ENCODE measurements at regions not wholly inside any gene's neighbourhood (a gene's known extent, or its start where the extent isn't known, plus 50 kb on each side); places are given as distances from the start of the nearest gene placed in this dataset.

DNA sequence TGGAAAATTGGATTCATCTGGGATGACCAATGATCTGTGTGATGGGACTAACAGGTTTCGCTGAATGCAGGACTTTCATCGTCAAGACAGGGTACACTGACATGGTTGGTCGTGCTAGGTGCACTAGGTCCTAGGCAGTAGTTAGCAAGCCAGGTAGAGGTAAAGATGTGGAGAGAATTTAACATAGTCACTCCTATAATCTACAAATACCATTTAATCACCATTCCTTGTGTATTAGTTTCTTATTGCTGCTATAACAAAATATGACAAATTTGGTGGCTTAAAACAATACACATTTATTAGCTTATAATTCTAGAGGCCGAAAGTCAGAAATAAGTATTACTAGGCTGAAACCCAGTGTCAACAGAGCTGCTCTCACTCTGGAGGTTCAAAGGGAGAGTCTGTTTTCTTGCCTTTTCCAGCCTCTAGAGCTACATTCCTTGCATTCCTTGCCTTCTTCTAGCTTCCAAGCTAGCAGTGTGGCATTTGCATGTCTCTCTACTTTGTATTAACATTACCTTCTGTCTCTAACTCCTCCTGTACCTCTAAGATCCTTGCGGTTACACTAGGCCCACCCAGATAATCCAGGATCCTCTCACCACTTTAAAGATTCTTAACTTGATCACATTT, 98.7 kb upstream of the GRIA3 start:
- Histone ChIP-seq H3K4me3 (no peak overlapping the region), H3K9ac (ENCODE audit: control insufficient read depth, insufficient read depth, low read length) (no peak overlapping the region), H3K36me3 (ENCODE audit: control insufficient read depth in 2 of 2, insufficient read depth in 2 of 2, low read length in 1 of 2) (no peaks in the 10 kb centered on the region), H4K20me1 (ENCODE audit: control insufficient read depth, insufficient read depth) (no peaks in the 10 kb centered on the region), H3K9me3 (replicated peaks; ENCODE audit: control insufficient read depth, insufficient read depth, low read length) (no peaks in the 10 kb centered on the region), H2AFZ (ENCODE audit: control insufficient read depth, low read depth, low read length) (no peak overlapping the region), H3K27ac (ENCODE audit: control insufficient read depth, insufficient read depth) (no peak overlapping the region), H3K4me1 (ENCODE audit: control insufficient read depth, insufficient read depth, low read length) (no peaks in the 10 kb centered on the region), H3K27me3 (replicated peaks in 1 of 2; ENCODE audit: control insufficient read depth in 2 of 2, insufficient read depth in 2 of 2, low read length in 1 of 2) (no peaks in the 10 kb centered on the region), H3K79me2 (ENCODE audit: control insufficient read depth, insufficient read depth, low read length) (no peaks in the 10 kb centered on the region), H3K4me2 (ENCODE audit: control insufficient read depth, insufficient read depth) (no peak overlapping the region)
- POLR2A ChIA-PET = interaction anchor here (0.6 kb wide), 1 partner anchor 52 kb away, joined by 3 read pairs; no protein-coding TSS in a partner anchor
- no peak for ATAC-seq
- DNase-seq (ENCODE audit: low read depth, low spot score) = no peak
- intact Hi-C loops (cut with micrococcal nuclease; ENCODE audit: unreplicated experiment) = no loop called here
- RAD21 ChIA-PET (ENCODE audit: unreplicated experiment) = no interaction called here
- SMC1A ChIA-PET (ENCODE audit: uncharacterized antibody, unreplicated experiment) = interaction anchor here (0.8 kb wide), 1 partner anchor 10 kb away, joined by 3 read pairs; no protein-coding TSS in a partner anchor
- no peak for FAIRE-seq
- TF ChIP-seq, protein P1, sequence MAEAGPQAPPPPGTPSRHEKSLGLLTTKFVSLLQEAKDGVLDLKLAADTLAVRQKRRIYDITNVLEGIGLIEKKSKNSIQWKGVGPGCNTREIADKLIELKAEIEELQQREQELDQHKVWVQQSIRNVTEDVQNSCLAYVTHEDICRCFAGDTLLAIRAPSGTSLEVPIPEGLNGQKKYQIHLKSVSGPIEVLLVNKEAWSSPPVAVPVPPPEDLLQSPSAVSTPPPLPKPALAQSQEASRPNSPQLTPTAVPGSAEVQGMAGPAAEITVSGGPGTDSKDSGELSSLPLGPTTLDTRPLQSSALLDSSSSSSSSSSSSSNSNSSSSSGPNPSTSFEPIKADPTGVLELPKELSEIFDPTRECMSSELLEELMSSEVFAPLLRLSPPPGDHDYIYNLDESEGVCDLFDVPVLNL (IDR thresholded peaks at IDR 0.05; ENCODE audit: low read depth, low read length) = no peak
- TF ChIP-seq SUZ12 (IDR thresholded peaks at IDR 0.05; ENCODE audit: unreplicated experiment) (no peak), LARP7 (IDR thresholded peaks at IDR 0.05) (no peak)
- in situ Hi-C loops (cut with MboI) = no loop called here
- CTCF ChIA-PET = no interaction called here
- 49% methylated on average over 5 of the region's 5 CpGs for WGBS (ENCODE audit: insufficient coverage, insufficient replicate concordance, low lambda C conversion rate, missing lambda C conversion rate)
- BruUV-seq (replicated peaks) = no TSS peak

DNA sequence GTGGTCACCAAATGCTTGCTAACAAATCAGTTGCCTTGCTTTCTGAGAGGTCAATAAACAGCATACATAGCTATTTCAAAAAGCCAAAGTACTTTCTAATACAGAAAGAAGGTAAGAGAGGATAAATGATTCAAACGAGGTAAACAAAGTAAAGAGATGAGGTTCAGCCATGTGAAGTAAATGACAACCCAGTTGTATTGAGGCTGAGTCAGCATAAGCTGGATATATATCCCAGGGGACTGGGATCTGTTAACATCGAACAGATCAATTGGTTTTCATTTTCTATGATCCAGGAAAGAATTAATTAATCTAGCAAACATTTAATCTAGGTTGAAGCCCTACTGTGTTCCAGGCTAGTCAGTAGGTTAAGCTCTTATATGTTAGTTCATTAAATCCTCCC, 97.3 kb upstream of the GRIA3 start:
- Histone ChIP-seq H3K9me3 (replicated peaks; ENCODE audit: control insufficient read depth, insufficient read depth, low read length) (no peaks in the 10 kb centered on the region), H3K4me3 (no peak overlapping the region), H3K4me1 (ENCODE audit: control insufficient read depth, insufficient read depth, low read length) (no peaks in the 10 kb centered on the region), H3K79me2 (ENCODE audit: control insufficient read depth, insufficient read depth, low read length) (no peaks in the 10 kb centered on the region), H3K27me3 (replicated peaks in 1 of 2; ENCODE audit: control insufficient read depth in 2 of 2, insufficient read depth in 2 of 2, low read length in 1 of 2) (no peaks in the 10 kb centered on the region), H3K4me2 (ENCODE audit: control insufficient read depth, insufficient read depth) (no peak overlapping the region), H3K36me3 (ENCODE audit: control insufficient read depth in 2 of 2, insufficient read depth in 2 of 2, low read length in 1 of 2) (no peaks in the 10 kb centered on the region), H2AFZ (ENCODE audit: control insufficient read depth, low read depth, low read length) (no peak overlapping the region), H4K20me1 (ENCODE audit: control insufficient read depth, insufficient read depth) (no peaks in the 10 kb centered on the region), H3K27ac (ENCODE audit: control insufficient read depth, insufficient read depth) (no peak overlapping the region), H3K9ac (ENCODE audit: control insufficient read depth, insufficient read depth, low read length) (no peak overlapping the region)
- WGBS (ENCODE audit: insufficient coverage, insufficient replicate concordance, low lambda C conversion rate, missing lambda C conversion rate) = 6% methylated on average over 2 of the region's 2 CpGs
- POLR2A ChIA-PET = no interaction called here
- CTCF ChIA-PET = no interaction called here
- DNase-seq (ENCODE audit: low read depth, low spot score) = no peak
- no peak for ATAC-seq
- SMC1A ChIA-PET (ENCODE audit: uncharacterized antibody, unreplicated experiment) = interaction anchor here (1.4 kb wide), 1 partner anchor 10 kb away, joined by 3 read pairs; no protein-coding TSS in a partner anchor
- RAD21 ChIA-PET (ENCODE audit: unreplicated experiment) = no interaction called here
- no TSS peak for BruUV-seq (replicated peaks)
- no peak for FAIRE-seq
- in situ Hi-C loops (cut with MboI) = no loop called here
- intact Hi-C loops (cut with micrococcal nuclease; ENCODE audit: unreplicated experiment) = no loop called here
- no peak for TF ChIP-seq CHD2 (IDR thresholded peaks at IDR 0.05; ENCODE audit: borderline replicate concordance, low read depth, low read length)
- TF ChIP-seq RAD21 (IDR thresholded peaks at IDR 0.05; ENCODE audit: insufficient read depth, low read depth, low read length) = no peak
- TF ChIP-seq, protein P2, sequence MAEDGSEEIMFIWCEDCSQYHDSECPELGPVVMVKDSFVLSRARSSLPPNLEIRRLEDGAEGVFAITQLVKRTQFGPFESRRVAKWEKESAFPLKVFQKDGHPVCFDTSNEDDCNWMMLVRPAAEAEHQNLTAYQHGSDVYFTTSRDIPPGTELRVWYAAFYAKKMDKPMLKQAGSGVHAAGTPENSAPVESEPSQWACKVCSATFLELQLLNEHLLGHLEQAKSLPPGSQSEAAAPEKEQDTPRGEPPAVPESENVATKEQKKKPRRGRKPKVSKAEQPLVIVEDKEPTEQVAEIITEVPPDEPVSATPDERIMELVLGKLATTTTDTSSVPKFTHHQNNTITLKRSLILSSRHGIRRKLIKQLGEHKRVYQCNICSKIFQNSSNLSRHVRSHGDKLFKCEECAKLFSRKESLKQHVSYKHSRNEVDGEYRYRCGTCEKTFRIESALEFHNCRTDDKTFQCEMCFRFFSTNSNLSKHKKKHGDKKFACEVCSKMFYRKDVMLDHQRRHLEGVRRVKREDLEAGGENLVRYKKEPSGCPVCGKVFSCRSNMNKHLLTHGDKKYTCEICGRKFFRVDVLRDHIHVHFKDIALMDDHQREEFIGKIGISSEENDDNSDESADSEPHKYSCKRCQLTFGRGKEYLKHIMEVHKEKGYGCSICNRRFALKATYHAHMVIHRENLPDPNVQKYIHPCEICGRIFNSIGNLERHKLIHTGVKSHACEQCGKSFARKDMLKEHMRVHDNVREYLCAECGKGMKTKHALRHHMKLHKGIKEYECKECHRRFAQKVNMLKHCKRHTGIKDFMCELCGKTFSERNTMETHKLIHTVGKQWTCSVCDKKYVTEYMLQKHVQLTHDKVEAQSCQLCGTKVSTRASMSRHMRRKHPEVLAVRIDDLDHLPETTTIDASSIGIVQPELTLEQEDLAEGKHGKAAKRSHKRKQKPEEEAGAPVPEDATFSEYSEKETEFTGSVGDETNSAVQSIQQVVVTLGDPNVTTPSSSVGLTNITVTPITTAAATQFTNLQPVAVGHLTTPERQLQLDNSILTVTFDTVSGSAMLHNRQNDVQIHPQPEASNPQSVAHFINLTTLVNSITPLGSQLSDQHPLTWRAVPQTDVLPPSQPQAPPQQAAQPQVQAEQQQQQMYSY (CRISPR knock-in tag; IDR thresholded peaks at IDR 0.05) = no peak
- TF ChIP-seq PAX5 (IDR thresholded peaks at IDR 0.05; ENCODE audit: borderline replicate concordance, low read depth, low read length) = no peak
- TF ChIP-seq SPI1 (IDR thresholded peaks at IDR 0.05; ENCODE audit: borderline replicate concordance, insufficient read depth, low read depth, low read length) = no peak
- TF ChIP-seq NRF1 (conservative IDR thresholded peaks at IDR 0.05; ENCODE audit: low read depth, low read length) = no peak

Measured in GM12878 (cell line).